Kidney epithelial cell (primary cell): ENCODE measurements at regions not wholly inside any gene's neighbourhood (a gene's known extent, or its start where the extent isn't known, plus 50 kb on each side); places are given as distances from the start of the nearest gene placed in this dataset.

Source experiments
- DNase-seq: peaks from one replicate; pipeline ENCODE4 v3.0.0-alpha.2; 2010; ENCODE audit warnings: low read depth
- H3K27me3 ChIP-seq: 2 replicates; pipeline ENCODE4 v1.6.0; 2011; ENCODE audit warnings: low read length; ENCODE audit not compliant: control insufficient read depth, insufficient read depth
- H3K36me3 ChIP-seq: 2 replicates; pipeline ENCODE4 v1.5.1; 2011; ENCODE audit warnings: low read length; ENCODE audit not compliant: control insufficient read depth, insufficient read depth
- H3K4me3 ChIP-seq: 2 replicates; pipeline ENCODE4 v1.5.1; 2011; ENCODE audit warnings: low read depth, mild to moderate bottlenecking, control low read depth, low read length
- CTCF ChIP-seq: IDR thresholded peaks from 2 replicates; pipeline ENCODE4 v1.5.1; 2011; ENCODE audit warnings: mild to moderate bottlenecking, moderate library complexity, low read length, control low read depth, inconsistent platforms; ENCODE audit not compliant: insufficient read depth, poor library complexity, severe bottlenecking

- no peaks in the 10 kb centered on the region for H3K27me3 ChIP-seq
- no peak for TF ChIP-seq CTCF
- H3K36me3 ChIP-seq, result no peaks in the 10 kb centered on the region
- H3K4me3 ChIP-seq, result no peak overlapping the region
- DNase-seq, result no peak
Measured at GRCh38 chr18:45482286-45482685, 133.0 kb upstream of the SLC14A2 start.

DNA sequence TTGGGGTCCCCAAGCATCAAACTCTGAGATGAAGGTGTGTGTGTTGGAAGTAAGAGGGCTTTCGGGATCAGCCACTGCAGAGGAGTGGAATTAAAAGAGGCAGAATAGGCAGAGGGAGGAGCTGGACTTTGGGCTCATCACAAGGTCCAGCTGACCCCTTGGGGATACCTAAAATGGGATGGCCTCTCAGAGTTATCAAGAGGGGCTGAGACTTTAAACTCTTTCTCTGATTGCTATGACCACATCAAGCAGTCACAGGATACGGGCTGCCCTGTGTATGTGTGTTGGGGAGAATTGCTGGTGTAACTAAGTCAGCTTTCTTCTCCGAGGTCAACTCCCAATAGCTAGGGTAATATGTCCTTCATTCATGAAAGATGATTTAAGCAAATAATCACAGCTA, 127.7 kb upstream of the SLC14A2 start:
- DNase-seq, result no peak
- no peak for TF ChIP-seq CTCF
- no peak overlapping the region for H3K4me3 ChIP-seq
- no peaks in the 10 kb centered on the region for H3K27me3 ChIP-seq
- no peaks in the 10 kb centered on the region for H3K36me3 ChIP-seq

GRCh38 chr18:45488645-45489044, 126.6 kb upstream of the SLC14A2 start:
- no peak overlapping the region for H3K4me3 ChIP-seq
- no peak for DNase-seq
- no peak for TF ChIP-seq CTCF
- no peaks in the 10 kb centered on the region for H3K36me3 ChIP-seq
- H3K27me3 ChIP-seq, result no peaks in the 10 kb centered on the region

DNA sequence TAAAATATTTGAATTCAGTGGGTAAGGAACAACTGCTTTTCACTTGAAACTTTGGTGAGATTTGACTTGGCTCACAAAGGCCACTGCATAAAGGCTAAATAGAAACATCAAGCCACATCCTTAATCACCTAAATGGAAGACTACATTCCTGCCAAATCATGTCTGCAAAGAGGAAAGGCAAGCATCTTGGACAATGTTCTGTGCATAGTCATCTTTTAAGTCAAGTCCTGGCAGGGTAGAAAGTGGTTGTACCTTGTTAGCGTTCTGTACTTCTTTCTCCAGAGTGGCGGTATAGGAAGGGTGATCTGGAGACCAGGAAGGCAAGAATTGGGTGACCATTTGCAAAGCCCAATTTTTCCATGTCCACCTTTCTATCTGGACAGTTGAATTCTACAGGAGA, 121.4 kb upstream of the SLC14A2 start:
- Histone ChIP-seq H3K4me3 (no peak overlapping the region), H3K27me3 (no peaks in the 10 kb centered on the region), H3K36me3 (no peaks in the 10 kb centered on the region)
- no peak for DNase-seq
- no peak for TF ChIP-seq CTCF

DNA sequence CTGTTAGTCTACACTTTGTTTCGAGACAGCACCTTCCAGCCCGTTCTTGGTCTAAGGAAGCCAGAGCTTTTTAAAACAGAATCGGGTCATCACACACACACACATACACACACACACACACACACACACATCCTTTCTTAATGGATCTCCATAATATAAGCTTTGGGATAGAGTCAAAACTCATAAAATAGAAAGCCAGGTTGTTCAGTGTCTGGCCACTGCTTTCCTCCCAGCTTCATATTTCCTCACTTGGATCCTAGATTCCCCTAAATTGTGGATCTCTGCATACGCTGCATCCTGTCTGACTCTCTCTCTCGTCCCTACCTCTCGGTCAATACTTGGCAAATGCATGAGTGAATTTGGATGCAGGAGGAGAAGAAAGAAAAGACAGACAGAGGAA, 120.5 kb upstream of the SLC14A2 start:
- DNase-seq, result no peak
- Histone ChIP-seq H3K27me3 (no peaks in the 10 kb centered on the region), H3K36me3 (no peaks in the 10 kb centered on the region), H3K4me3 (no peak overlapping the region)
- no peak for TF ChIP-seq CTCF

DNA sequence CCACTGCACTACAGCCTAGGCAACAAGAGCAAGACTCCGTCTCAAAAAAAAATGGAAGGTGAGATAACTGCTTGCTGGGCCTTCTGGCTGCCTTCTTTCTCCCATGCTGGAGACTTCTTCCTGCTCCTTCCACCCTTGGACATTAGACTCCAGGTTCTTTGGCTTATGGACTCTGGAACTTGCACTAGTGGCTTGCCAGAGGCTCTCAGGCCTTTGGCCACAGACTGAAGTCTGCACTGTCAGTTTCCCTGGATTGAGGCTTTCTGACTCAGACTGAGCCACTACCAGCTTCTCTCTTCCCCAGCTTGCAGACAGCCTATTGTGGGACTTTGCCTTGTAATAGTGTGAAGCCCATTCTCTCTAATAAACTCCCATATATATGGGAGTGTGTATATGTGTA, 118.5 kb upstream of the SLC14A2 start:
- no peak for TF ChIP-seq CTCF
- no peak for DNase-seq

More for the DNA sequence above, 118.5 kb upstream of the SLC14A2 start:
- no peak overlapping the region for H3K4me3 ChIP-seq
- H3K36me3 ChIP-seq, result no peaks in the 10 kb centered on the region
- no peaks in the 10 kb centered on the region for H3K27me3 ChIP-seq
